ENCODE measurements at regions not wholly inside any gene's neighbourhood (a gene's known extent, or its start where the extent isn't known, plus 50 kb on each side); places are given as distances from the start of the nearest gene placed in this dataset.

- TF ChIP-seq CTCF (IDR thresholded peaks at IDR 0.05) (no peak), POLR2A (IDR thresholded peaks at IDR 0.05) (no peak)
These were observed 154.9 kb upstream of the KYNU start for GRCh38 chr2:142722569-142722968.

Measured in adrenal gland (tissue), 5 donors.